ENCODE measurements at regions not wholly inside any gene's neighbourhood (a gene's known extent, or its start where the extent isn't known, plus 50 kb on each side); places are given as distances from the start of the nearest gene placed in this dataset.

DNA sequence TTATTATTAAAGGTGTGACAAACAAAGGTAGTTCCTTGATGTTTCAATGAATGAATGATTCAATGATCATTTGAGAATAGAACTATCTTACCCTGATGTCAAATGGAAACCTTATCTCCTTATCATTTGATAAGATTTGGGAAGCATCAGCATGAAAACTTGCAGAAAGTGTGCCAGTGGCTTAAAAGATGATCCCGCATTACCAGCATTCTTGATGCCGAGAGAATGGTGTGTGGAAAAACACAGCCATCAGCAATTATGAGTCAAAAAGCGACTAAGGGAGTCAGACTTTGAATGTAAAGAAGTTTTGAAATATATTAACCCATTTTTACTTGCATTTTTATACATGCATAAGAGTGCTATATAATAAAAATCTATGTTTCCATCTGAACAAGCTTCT, 93.7 kb downstream of the MAIP1 start:
- TF ChIP-seq CTCF (IDR thresholded peaks at IDR 0.05) (no peak), EZH2 (IDR thresholded peaks at IDR 0.05; ENCODE audit: borderline replicate concordance, insufficient read depth, low read depth, low read length, poor library complexity, severe bottlenecking) (no peak)

Data from B cell (primary cell).